ENCODE measurements at regions not wholly inside any gene's neighbourhood (a gene's known extent, or its start where the extent isn't known, plus 50 kb on each side); places are given as distances from the start of the nearest gene placed in this dataset.
"Not testable (repeated sequence)": the region's sequence is repeated elsewhere in the genome, so short reads cannot be mapped to it uniquely, and the experiment has no call there.

GRCh38 chr9:135410421-135410820 is 69.2 kb upstream of the PPP1R26 start:
- Histone ChIP-seq H3K36me3 (no peaks in the 10 kb centered on the region), H3K27me3 (peaks cover 0 to 43% of the 10 kb centered on the region in 2 donors), H3K4me1 (no peaks in the 10 kb centered on the region), H3K4me3 (no peak overlapping the region), H3K27ac (no peak overlapping the region), H3K9me3 (no peaks in the 10 kb centered on the region)
- ATAC-seq (no peak), DNase-seq (no peak)
- no peak for TF ChIP-seq CTCF (IDR thresholded peaks at IDR 0.05)
- intact Hi-C loops (cut with DNase I): loop anchor here in 1 of 2 donors (5.0 kb wide), 1 partner anchor 323 kb away; the partner anchor contains the start of gene OLFM1

- no peaks in the 10 kb centered on the region for H3K36me3 ChIP-seq
- H3K4me1 ChIP-seq: no peaks in the 10 kb centered on the region
- no peaks in the 10 kb centered on the region for H3K9me3 ChIP-seq
- TF ChIP-seq CTCF (IDR thresholded peaks at IDR 0.05): no peak
- H3K4me3 ChIP-seq: no peak overlapping the region
- intact Hi-C loops (cut with DNase I): loop anchor here in 1 of 2 donors (5.0 kb wide), 1 partner anchor 324 kb away; the partner anchor contains the start of gene OLFM1
- no peak overlapping the region for H3K27ac ChIP-seq
- DNase-seq: no peak
- H3K27me3 ChIP-seq: peaks cover 0 to 43% of the 10 kb centered on the region in 2 donors
- no peak for ATAC-seq
Observed at GRCh38 chr9:135410831-135411473, 68.6 kb upstream of the PPP1R26 start.

GRCh38 chr9:135411605-135412004 is 68.0 kb upstream of the PPP1R26 start:
- ATAC-seq: not testable (repeated sequence)

GRCh38 chr9:135412315-135413085 is 67.1 kb upstream of the PPP1R26 start:
- H3K27me3 ChIP-seq: peaks cover 0 to 43% of the 10 kb centered on the region in 2 donors
- H3K27ac ChIP-seq, H3K9me3 ChIP-seq, H3K36me3 ChIP-seq, H3K4me3 ChIP-seq, H3K4me1 ChIP-seq: not testable (repeated sequence)
- intact Hi-C loops (cut with DNase I): loop anchor here in 1 of 2 donors (5.0 kb wide), 1 partner anchor 325 kb away; the partner anchor contains the start of gene OLFM1
- peak; percentile 98 to 99 for TF ChIP-seq CTCF (IDR thresholded peaks at IDR 0.05)
- peak; percentile 47 to 92 (median 74) for DNase-seq
- ATAC-seq: peak; percentile 97

More at GRCh38 chr9:135411605-135412004, 68.0 kb upstream of the PPP1R26 start:
- H3K4me3 ChIP-seq, H3K36me3 ChIP-seq, H3K4me1 ChIP-seq, H3K9me3 ChIP-seq, DNase-seq, H3K27ac ChIP-seq: not testable (repeated sequence)
- intact Hi-C loops (cut with DNase I): loop anchor here in 1 of 2 donors (5.0 kb wide), 1 partner anchor 324 kb away; the partner anchor contains the start of gene OLFM1
- peaks cover 0 to 43% of the 10 kb centered on the region in 2 donors for H3K27me3 ChIP-seq

GRCh38 chr9:135413086-135413375 is 66.6 kb upstream of the PPP1R26 start:
- no peaks in the 10 kb centered on the region for H3K36me3 ChIP-seq
- no peak for DNase-seq
- intact Hi-C loops (cut with DNase I): loop anchor here in 1 of 2 donors (5.0 kb wide), 1 partner anchor 326 kb away; the partner anchor contains the start of gene OLFM1
- H3K9me3 ChIP-seq: no peaks in the 10 kb centered on the region
- no peak overlapping the region for H3K27ac ChIP-seq
- peaks cover 0 to 43% of the 10 kb centered on the region in 2 donors for H3K27me3 ChIP-seq
- no peak overlapping the region for H3K4me3 ChIP-seq
- H3K4me1 ChIP-seq: no peaks in the 10 kb centered on the region
- TF ChIP-seq CTCF (IDR thresholded peaks at IDR 0.05): no peak
- no peak for ATAC-seq
